Frontal cortex (tissue), 3 donors: ENCODE measurements at regions not wholly inside any gene's neighbourhood (a gene's known extent, or its start where the extent isn't known, plus 50 kb on each side); places are given as distances from the start of the nearest gene placed in this dataset.

ENCODE experiments used
- DNase-seq, 2 donors: peaks; one replicate each; pipeline ENCODE4 v3.0.0; 2012; ENCODE audit warnings: low spot score in 2 of 2
- FAIRE-seq: peaks from 2 replicates; lab custom pipeline; 2012; peaks lifted over from hg19 to GRCh38; lab: Jason Lieb, UNC
- donor health status: control.
- donor health status: control.
- donor health status: control.

DNA sequence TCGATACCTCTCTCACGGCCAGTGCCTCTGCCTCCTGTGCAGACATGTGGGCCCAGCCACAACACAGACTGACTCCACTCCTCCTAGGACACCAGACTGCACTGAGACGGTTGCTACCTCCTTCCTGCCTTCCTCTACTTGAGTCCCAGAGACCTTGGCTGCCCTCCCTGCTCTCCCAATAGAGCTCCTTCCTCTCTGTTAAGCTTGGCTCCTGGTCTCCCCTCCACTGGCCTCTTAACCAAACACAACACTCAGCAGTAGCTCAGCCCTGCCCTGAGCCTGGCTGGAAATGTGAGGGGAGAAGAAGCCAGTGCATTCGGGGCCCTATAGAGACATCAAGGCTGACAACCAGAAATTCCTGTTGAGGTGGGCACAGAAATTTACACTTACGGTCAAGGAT, 102.0 kb downstream of the HTR5A start:
- FAIRE-seq = no peak
- no peak for DNase-seq

DNA sequence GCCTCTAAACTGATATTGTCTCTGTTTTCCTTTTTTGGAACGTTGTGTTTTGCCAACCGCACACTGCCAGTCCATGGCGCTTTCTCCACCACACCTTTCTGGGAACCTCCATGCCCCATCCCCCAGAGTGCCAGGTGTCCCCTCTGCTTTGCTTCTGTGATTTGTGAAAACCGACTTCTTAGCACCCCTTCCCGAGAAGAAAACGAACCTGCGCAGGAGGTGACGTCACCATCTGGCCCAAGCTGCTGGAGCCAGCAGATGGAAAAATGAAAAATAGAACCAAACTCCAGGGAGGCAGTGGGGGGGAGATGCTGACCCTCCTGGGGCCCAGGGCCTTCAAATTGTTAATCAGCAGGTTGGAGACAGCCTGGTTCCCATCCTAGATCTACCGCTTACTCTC, 103.8 kb downstream of the HTR5A start:
- DNase-seq (no peak), FAIRE-seq (no peak)

DNA sequence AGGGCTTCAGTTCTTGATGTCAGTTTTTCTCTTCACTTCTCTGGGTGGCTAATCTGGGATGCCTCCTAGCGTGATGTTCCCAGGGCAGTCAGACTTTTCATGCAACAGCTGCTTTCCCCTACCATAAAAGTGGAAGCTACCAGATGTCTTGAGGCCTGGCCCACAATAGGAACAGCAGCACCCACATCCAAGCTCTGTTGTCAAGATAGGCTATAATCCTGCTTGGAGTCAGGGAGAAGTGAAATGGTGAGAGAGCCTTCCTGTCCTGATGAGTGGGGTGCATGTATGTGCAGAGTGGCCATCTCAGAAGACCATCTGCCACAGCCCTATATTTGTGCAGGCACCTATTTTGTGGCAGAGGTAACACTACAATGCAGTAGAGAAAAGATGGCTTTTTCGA, 108.0 kb downstream of the HTR5A start:
- FAIRE-seq = no peak
- DNase-seq = no peak

DNA sequence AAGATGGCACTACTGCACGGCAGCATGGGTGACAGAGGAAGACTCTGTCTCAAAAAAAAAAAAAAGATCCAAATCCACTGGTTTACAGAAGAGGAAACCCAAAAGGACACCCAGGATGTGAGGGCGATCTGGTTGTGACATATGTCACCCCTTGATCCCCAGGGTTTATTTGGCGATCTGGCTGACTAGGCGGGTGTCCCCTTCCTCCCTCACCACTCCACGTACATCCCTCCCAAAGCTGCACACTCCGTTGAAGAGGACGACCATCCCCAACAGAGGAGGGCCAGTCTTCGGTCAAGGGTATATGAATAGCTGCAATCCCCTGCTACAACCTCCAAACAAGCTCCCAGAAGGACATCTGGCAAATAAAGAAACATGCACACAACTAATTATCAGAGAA, 111.6 kb downstream of the HTR5A start:
- FAIRE-seq = no peak
- DNase-seq = no peak

DNA sequence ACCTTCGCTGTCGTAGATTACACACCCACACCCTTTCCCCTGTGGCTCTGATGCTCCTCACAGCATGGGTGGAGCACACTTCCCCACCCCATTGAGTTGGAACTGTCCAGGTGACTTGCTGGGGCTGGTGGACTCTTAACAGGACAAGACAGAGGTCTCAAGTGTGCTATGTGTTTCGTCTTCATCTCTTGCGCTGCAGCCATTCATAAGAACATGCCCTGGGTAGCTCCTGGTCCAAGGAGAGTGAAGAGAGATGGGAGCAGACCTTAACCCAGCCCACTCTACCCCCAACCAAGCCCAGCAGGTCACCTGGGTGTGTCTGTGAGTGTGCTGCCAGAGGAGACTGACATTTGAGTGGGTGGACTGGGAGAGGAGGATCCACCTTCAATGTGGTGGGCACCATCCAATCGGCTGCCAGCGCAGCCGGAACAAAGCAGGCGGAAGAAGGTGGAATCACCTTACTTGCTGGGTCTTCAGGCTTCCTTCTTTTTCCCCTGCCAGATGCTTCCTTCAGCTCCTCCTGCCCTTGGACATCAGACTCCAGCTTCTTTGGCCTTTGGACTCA, 112.4 kb downstream of the HTR5A start:
- DNase-seq = no peak
- FAIRE-seq = no peak

DNA sequence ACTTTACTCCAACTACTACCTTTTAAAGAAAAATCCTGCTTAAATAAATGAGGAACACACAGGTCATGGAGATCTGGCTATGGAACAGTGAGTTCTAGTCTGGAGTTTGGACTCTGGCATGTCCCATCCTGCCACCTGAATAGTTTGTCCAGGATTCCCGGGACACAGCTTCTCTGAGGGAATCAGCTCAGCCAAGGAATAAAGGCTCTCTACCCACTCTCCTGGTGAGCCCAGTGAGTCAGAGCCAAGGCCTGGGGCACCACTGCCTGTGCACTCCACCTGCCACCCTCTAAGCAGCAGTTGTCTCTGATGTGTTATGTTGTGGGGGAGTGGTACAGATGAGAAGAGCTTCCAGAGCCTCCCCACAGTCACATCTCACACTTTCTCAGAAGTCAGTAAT, 113.5 kb downstream of the HTR5A start:
- no peak for FAIRE-seq
- no peak for DNase-seq

DNA sequence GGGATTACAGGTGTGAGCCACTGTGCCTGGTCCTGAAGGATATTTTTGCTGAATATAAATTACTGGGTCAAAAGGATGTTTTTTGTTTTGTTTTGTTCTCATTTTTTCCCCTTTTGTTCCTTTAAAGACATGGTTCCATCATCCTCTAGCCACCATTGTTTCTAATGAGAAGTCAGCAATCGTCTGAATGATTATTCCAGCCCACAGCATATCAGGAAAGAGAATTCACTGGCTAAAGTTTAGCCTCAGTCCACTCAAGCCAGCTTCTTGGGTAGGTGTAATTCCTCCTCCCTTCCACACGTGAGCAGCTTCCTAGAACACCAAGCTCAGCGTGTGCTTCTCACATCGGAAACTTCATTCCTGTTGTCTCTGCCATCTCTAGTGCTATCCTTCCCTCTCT, 112.8 kb upstream of the INSIG1 start:
- FAIRE-seq = no peak
- DNase-seq = no peak

DNA sequence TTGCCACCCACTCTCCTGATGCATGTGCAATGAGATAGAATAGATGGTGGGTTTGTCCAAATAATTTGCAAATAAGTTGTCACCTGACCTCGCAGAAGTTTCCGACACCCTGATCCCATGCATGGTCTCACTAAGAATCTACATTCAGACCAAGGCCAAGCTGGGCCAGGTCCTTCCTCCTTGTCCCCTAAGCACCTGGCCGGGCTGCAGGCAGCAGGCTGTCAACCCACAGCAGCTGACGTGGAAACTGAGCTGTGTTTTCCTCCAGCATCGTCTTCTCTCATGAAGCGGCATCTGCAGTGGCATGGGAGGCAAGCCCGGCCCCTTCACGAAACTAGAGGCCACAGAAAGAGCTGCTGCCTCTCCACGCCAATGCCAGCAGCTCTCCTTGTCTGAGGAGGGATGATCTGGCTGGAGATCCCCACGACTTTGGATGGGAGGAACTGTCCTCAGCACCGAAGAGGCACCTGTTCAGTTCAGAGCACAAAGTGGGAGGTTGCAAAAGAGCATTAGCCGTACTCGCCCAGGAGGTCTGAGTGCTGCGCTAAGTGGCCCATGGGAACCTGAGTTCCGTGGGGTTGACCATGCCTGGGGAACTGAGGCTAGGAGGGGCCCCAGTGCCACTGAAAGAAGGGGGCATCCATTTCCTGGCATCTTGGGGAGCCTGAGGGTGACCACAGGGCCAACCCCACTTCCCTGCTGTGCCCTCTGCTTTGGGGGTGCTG, 110.5 kb upstream of the INSIG1 start:
- FAIRE-seq = no peak

DNA sequence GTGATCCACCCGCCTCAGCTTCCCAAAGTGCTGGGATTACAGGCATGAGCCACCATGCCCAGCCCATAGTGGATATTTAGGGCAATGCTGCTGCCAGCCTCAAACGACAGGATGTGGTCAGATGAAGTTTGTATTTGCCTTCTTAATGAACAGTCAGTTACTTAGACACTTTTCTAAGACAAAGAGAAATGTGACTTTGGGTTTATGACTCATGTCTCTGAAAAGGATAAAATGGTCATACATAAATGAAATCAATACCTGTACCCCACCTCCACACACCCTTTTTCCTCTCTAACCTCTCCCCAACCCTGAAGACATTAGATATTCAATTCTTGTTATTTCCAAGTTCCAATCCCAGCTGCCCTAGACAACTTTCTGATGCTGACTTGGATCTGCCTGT, 109.3 kb upstream of the INSIG1 start:
- FAIRE-seq (no peak), DNase-seq (no peak)

More for the DNA sequence above, 110.5 kb upstream of the INSIG1 start:
- DNase-seq = no peak

DNA sequence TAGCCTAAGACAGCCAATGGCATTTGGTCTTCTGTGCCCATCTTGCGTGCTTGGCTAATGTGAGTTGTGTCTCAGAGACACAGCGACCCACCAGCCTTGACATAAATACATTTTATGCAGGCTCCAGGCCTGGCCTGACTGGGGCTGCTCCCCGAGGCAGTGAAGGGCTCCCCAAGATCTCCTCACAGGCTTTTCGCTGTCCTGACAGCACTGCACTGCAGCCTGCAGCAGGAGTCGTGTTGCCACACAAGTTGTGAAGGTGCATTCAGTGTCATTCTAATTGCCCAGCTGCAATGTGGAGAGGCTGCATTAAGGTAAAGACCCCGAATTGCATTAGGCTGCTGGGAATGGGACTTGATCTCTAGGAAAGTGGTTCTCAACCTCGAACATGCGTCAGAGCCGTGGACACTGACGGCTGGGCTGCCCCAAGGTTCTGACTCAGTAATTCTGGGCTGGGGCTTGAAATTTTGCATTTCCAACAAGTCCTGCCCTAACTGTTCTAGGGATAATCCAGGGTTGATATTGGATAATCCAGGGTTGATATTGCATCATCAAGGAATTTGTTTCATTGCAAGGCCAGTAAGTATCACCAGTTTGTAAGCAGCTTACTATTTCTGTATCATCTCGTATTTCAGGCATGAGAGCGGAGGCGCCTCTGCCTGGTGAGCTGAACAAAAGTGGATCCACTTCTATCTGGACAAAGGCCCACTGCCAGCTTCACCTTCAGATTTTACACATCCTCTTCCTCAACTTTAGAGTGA, 108.7 kb upstream of the INSIG1 start:
- FAIRE-seq (no peak), DNase-seq (no peak)

DNA sequence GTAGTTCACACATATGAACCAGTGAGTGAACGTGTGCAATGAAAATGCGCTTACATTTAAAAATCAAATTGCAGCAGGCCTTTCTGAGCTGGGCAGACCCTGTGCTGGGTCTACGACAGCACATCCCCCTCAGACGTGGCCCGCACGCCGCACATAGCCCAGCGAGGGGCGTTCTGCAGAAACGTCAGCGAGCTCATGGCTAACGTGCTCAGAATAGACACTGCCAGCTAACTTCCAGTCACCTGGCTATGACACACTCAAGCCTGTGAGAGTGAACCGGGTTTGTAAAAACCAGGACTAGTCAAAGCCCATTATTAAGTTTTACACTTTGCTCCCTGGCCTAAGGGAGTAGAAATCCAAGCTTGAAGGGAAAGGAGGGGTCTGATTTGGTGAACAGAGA, 108.1 kb upstream of the INSIG1 start:
- DNase-seq = no peak
- FAIRE-seq = no peak

DNA sequence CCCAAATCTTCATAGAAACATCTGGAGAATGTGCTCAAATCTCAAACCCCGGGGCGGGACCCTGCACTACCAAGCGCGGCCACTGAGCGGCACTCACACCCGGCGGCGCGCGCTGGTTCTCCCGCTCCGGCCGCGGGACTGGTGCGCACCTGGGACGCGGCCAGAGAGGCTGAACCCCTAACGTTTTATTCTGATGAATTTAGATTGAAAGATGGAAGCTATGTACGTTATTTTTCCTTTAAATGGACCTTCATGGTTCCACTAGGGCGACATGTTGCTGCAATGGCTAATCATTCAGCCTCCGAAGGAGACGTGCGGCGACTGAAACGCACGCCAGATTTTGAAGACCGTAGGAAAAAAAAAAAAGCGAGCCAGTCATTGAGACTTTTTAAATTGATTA, 107.0 kb upstream of the INSIG1 start:
- DNase-seq (peak; percentile 61 to 76), FAIRE-seq (no peak)

DNA sequence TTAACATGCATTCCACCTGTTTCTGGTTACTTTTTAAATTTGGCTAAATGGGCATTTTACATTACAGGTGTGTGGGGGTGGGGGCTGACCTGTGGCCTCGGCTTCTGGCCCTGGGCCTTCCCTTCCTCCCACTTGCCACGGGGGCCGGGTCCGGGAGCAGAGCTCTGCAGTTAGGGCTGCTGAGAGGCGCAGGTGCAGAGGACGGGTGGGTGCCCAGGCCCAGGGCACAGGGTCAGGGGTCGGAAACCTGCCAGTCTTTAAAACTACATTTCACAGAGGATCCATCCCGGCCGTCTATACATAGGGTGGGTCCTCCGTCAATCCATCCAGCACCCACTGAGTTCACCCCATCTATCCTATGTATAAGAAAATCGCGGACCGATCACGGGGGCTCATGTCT, 106.5 kb upstream of the INSIG1 start:
- no peak for DNase-seq
- FAIRE-seq = no peak

DNA sequence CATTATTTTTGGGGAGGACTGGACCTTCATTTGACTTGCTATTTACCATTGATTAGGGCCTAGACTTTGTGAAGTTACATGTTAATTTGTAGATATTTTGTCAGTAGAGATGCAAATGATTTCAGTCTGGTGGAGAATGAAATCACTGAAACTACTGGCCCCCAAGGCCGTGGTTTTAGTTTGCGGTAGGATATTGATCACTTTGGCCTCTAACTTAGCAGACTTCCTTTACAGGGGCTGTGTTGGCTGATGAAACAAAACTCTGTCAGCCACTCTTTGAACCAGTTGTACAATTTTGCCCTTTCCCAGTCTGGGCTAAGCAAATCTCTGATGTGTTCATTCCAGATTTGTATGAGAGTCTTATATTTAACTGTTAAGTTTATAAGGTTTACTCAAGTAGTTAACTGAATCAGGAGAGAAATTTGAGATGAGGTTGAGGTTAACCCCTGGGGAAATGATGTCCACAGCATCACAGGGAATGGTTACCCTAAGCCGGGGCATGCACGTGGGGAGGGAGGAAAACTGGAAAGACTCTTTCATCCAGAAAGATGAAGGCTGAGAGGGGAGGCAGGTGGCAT, 105.7 kb upstream of the INSIG1 start:
- FAIRE-seq (no peak), DNase-seq (no peak)

DNA sequence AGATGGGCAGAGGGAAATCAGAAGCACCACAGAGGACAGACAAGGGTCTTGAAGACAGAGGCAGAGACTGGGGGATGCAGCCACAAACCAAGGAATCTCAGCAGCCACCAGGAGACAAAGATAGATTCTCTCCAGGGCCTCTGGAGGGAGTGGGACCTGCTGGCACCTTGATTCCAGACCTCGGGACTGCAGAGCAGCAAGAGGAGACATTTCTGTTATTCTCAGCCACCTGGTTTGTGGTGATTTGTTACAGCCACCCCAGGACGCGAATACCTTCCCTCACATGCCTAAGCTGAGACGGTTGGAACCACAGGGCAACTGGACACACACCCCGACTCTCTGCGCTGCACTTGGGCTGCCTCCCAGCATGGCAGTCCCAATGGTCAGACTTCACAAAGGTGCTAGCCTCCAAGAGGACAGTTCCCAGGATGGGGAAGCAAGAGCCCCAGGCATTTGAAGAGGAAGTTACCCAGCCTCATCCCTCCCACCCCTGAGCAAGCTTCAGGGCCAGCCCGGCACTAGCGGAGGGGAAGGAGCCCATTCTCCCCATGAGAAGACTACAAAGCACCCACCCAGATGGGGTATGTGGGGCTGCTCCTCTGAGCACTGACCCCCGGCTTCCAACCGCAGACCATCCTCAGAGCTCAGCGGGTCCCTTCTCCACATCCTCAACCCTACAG, 104.6 kb upstream of the INSIG1 start:
- DNase-seq = no peak
- no peak for FAIRE-seq

DNA sequence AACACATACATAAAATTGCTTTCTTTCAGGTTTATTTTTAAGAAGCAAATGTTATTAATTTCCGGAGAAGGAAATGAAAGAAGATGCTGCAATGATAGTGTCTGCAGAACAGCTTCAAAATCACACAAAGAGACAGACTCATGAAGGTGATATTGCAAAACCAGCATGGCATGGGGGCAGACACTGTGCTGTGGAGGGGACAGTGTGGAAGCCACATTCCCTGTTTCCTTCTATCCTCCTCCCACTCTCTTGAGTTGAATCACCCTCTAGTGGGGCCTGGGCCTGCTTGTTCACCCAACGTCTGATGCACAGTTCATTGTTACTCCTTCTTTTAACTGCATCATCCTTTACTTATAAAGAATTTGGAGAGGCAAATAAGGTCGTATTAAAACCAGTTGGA, 104.0 kb upstream of the INSIG1 start:
- no peak for FAIRE-seq
- DNase-seq = no peak

DNA sequence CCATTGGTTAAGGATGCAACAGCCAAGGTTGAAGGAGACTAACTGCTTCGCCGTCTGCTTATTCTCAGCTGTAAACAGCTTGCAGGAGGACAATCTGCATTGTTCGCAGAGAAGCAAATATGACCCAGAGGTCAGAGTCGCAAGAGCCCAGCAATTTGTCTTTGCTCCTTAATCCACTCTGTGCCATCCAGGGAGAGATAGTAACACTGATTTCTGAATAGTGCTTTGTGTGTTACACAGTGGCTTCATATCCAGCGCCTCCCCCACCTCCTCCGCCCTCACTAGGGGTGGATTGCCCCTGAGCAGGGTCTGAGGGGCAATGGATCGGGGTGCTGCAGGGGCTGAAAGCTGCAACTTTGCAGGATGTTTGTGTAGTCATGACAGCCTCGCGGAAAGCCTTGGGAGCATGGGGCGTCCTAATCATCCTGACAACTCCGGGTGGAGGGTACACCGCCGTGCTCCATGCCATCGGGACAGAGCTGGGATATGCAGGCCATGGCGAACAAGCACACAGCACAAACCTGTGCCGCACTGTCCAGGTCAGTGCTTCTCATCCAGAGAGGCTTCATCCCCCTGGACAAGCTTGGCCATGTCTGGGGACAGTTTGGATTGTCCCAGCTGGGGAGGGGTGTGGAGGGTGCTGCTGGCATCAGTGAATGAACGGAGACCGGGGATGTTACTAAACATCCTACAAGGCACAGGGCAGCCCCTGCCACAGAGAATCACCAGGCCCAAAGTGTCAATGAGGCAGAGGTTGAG, 103.1 kb upstream of the INSIG1 start:
- FAIRE-seq (no peak), DNase-seq (no peak)

DNA sequence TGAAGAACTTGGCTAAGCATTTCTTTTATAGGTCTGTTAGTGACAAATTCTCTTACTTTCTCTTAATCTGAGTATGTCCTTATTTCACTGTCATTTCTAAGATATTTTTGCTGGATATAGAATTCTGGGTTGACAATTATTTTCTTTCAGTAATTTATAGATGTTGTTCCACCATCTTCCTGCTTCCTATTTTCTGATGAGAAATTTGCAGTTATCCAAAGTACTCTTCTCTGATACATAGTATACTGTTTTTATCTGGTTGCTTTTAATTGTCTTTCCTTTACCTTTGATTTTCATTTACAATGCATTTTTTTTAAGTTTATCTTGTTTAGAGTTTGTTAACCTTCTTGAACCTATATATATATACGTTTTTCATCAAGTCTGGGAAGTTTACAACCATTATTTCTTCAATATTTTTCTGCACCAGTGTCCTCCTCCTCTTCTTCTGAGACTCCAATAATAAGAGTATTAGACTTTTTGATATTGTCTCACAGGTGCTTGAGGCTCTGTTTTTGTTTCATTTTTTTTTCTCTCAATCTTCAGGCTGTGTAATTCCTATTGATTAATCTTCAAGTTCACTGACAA, 101.6 kb upstream of the INSIG1 start:
- FAIRE-seq = no peak
- no peak for DNase-seq

DNA sequence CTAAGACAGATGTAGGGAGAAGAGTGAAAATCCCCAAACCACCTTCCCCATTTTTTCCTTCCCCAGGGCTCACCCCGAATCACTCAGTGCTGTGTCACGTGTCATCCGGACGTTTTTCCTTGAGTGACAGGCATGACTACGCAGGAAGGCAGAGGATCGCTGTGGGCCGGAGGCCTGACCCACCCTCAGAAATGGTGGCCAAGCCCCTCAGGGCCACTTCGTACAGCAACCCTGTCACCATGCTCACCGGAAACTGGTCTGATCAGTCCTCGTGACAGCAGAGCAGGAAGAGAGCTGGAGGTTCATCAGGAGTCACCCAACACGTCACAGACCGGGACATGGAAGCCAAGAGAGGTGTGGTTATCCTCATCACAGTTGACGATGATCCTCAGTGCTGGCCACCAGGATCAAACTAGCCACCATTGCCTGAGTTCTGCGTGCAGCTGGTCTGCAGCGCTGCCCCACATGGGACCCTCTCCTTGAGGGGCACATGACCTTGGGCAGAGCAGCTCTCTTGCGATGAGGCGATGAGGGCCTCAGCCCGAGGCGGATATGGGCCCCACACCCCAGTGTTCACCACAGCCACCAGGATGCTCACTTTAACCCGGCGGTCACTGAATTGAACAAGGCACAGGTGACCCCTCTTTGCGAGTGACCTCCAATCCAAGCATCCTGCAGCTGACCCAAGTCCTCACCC, 99.3 kb upstream of the INSIG1 start:
- FAIRE-seq (no peak), DNase-seq (no peak)
